HG02798 (cell line): ENCODE measurements at regions not wholly inside any gene's neighbourhood (a gene's known extent, or its start where the extent isn't known, plus 50 kb on each side); places are given as distances from the start of the nearest gene placed in this dataset.

Experiments
- ATAC-seq: cut with Tn5 transposase; IDR thresholded peaks from one replicate; pipeline ENCODE4 v1.9.1; 2021; ENCODE audit warnings: mild to moderate bottlenecking; ENCODE audit not compliant: unreplicated experiment, poor library complexity

- ATAC-seq = no peak
These were observed 404.7 kb upstream of the GNPDA2 start for GRCh38 chr4:45131020-45131419.

- no peak for ATAC-seq
These were observed 396.1 kb upstream of the GNPDA2 start for GRCh38 chr4:45122406-45122805.

- no peak for ATAC-seq
These were observed 395.1 kb upstream of the GNPDA2 start for GRCh38 chr4:45121426-45121975.

DNA sequence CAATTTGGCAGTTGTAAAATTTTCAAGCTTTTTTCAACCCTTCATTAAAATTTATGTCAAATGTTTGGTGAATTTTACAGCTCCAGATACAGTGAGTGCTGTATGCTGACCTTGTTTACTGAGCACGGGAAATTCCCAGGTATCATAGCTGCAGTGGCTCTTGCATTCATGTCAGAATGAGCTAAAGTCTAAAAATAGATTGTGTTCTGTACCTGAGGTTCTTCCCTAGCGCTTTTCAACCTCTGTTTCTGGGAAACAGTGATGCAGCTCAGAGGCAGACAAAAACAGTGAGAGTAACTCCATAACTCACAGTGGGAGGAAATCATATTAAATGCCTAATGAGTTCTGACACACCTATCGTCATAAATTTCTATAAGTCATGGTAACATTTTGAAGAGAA lies 393.8 kb upstream of the GNPDA2 start:
- ATAC-seq = peak; percentile 91

- ATAC-seq = no peak
These were observed 393.0 kb upstream of the GNPDA2 start for GRCh38 chr4:45119376-45119775.

DNA sequence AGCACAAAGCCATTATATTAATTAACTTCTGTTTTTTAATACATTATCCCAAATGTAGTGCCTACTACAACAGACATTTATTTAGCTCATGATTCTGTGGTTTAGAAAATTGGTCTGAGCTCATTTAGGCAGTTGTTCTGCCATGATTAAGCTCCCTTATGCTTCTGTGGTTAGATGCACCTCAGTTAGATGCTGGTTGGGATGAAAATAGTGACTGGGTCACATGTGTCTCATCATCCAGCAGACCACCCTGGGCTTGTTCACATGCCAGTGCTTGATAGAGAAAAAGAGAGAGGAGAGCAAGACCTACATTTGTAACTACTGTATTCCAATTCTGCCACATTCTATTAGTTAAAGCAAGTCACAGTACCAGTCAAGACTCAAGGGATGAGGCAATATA lies 376.4 kb upstream of the GNPDA2 start:
- no peak for ATAC-seq

DNA sequence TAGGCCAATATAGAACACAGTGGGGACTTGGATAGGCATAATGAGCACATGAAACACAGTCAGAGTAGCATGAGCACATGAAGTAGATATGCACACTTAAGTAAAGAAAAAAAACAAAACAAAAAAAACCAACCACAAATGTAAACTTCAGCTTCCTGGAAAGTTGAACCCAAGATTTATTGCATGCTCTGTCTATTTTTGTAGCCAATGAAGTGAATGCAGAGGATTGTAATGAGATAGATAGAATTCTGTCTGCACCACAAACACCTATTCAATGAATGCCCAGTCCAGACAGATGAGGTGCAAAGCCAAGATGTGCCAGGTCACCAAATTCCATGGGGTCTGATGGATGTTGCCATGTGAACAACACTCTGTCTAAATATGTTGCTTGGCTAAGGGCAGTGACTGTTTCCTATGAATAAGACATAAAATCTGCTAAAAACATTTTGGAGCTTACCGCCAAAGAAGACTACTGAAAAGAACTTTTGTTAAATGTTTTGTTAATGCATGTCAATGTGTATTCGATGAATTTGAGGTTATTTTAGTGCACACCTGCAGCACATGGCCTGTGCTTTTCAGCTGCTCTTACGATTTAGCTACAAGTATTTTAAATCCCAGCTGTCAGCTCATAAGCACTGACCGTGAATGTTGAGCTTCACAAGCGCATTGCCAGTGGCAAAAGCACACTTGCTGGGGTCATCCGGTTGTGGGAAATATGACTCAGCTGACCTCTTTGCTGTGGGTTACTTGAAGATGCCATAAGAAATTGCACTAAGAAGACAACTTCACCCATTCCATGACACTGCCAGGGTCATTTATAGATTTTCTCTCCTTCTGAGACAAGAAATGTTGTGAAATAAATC lies 374.8 kb upstream of the GNPDA2 start:
- no peak for ATAC-seq

GRCh38 chr4:45099471-45099870 lies 373.1 kb upstream of the GNPDA2 start:
- no peak for ATAC-seq

DNA sequence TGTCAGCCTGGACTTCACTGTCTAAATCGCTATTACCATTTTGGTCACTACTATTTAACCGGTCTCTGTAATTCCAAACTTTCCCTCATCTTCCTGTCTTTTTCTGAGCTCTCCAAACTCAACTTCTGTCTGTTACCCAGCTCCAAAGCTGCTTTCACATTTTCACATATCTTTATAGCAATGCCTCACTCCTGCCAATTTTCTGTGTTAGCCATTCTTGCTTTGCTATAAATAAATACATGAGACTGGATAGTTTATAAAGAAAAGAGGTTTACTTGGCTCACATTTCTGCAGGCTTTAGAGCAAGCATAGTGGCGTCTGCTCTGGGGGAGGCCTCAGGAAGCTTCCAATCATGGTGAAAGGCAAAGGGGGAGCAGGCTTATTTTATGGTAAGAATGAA lies 368.3 kb upstream of the GNPDA2 start:
- ATAC-seq = no peak

GRCh38 chr4:45082101-45082500 lies 355.7 kb upstream of the GNPDA2 start:
- no peak for ATAC-seq

- no peak for ATAC-seq
These were observed 353.3 kb upstream of the GNPDA2 start for GRCh38 chr4:45079616-45080015.

- ATAC-seq = no peak
These were observed 351.8 kb upstream of the GNPDA2 start for GRCh38 chr4:45078201-45078600.

GRCh38 chr4:45072981-45073380 lies 346.6 kb upstream of the GNPDA2 start:
- ATAC-seq = no peak

DNA sequence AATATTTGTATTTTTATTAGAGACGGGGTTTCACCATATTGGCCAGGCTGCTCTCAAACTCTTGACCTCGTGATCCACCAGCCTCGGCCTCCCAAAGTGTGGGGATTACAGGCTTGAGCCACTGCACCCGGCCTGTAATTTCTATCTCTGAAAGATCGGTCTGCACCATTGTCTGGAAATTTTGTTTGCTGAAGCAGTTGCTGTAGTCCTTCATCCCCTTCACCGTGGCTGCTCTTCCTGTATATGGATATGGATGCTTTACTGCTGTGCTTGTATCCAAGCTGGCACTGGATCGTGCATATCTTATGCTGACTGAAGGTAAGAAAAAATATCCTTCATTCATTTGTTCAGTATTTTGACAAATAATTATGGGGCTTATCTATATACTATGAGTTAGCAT lies 338.4 kb upstream of the GNPDA2 start:
- ATAC-seq = no peak

- no peak for ATAC-seq
These were observed 337.3 kb upstream of the GNPDA2 start for GRCh38 chr4:45063696-45064095.

DNA sequence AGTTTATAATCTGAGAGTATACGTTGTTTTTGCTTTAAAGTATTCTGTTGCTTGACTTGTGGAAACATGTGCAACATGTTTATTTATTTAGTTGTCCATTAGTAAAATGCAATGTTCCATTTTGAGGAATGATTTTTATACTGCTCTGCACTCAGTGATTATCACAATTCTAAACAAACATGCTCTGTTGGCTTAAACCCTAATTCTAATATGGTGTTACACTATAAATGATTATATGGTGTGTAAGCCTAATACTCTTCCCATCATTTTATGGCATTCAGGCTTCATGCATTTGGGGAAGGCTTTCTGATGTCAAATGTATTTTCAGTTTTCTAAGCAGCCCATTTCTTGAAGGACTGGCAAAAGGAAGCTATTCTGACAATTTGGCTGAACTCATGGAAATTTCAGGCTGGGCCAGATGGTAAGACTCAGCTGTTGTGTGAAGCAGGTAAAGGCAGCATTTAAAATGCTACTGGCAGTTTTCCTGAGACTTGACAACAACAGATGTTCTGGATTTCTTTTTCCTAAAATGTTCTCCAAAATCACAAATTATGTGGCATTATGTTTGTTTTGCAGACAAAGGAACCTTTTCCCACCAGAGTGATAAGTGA lies 336.7 kb upstream of the GNPDA2 start:
- no peak for ATAC-seq

- ATAC-seq = no peak
These were observed 317.6 kb upstream of the GNPDA2 start for GRCh38 chr4:45043911-45044310.

GRCh38 chr4:45036677-45037076 lies 310.3 kb upstream of the GNPDA2 start:
- ATAC-seq = no peak

DNA sequence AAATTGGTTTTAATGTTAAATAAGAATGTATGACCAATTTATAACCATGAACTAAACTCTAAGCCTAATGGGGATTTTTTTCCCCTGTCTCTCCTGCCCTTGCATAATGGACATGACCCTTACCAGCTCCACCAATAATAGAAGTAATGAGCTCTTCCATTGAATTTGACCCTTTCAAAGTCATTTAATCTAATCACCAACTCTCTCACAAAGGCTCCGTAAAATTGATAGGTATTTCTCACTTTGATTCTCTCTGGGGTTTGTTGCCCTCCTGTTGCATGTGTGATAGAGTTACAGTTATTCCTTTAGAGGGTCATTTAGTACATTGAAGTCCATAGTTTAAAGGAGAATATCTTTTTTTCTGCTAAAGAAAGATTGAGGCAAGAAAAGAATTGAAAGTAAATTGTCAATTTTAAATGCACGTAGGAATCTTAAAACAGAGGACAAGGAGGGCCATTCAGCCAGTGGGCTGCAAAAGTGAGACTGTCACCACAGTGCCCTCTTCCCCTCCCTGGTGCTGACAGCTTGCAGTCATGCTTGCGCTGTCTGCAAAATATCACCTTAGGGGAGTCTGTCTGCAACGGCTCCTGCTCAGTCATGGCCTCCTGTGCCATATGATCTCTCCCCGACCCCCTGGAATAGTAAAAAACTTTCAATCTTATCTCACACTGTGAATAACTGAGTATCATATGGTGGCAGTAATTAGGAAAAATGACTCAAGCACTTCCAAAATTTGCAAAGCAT lies 307.5 kb upstream of the GNPDA2 start:
- ATAC-seq = no peak

DNA sequence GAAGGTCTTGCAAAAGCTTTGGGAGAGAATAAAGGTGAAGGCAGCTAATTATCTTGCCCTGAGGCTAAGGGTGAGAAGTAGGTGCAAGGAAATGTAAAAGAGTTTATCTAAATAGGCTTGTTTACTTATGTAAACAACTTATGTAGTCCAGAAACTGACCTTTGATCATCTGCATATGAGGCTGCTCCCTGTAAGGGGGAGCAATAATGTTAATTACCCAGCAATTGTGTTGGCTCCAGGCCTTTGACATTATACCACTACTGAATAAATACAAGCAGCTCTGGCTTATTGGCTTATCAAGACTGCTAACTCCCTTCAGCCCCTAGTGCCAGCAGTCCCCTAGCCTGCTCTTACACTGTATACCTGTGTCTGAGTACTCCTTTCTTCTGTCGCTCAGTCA lies 303.7 kb upstream of the GNPDA2 start:
- no peak for ATAC-seq

DNA sequence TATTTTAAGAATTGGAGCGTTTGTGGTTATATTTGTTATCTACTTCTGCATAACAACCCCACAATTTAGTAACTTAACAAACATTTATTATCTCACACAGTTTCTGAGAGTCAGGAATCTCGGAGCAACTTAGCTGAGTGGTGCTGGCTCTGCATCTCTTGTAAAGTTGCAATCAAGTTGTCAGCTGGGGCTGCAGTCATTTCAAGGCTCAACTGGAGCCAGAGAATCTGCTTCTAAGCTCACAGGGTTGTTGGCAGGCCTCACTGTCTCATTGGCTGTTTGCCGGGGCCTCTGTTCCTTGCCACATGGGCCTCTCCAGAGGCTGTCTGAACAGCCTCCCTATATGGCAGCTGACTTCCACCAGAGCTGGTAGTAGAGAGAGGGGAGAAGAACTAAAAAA lies 281.2 kb upstream of the GNPDA2 start:
- no peak for ATAC-seq
